ENCODE measurements at regions not wholly inside any gene's neighbourhood (a gene's known extent, or its start where the extent isn't known, plus 50 kb on each side); places are given as distances from the start of the nearest gene placed in this dataset.

DNA sequence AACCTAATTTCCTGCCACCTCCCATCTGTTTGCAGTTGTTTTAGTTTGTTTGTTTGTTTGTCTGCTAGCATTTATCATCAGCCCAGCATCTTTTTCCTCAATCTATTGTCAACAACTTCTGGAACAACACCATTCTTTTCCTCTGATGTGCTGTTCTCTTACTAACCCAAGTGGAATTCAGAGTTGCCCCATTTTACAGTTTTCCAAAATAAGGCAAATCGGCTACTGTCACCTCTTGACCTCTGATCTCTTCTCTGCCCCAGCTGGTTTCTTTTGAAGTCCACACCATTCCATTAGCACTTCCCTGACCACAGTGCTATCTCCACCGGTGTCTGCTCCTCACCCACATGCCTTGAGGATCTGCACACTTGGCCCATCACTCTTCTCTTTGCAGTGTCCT, 102.4 kb downstream of the EFNB2 start:
- no peak for TF ChIP-seq CTCF (tag by site-specific recombination; IDR thresholded peaks at IDR 0.05)
- TF ChIP-seq, protein P1, sequence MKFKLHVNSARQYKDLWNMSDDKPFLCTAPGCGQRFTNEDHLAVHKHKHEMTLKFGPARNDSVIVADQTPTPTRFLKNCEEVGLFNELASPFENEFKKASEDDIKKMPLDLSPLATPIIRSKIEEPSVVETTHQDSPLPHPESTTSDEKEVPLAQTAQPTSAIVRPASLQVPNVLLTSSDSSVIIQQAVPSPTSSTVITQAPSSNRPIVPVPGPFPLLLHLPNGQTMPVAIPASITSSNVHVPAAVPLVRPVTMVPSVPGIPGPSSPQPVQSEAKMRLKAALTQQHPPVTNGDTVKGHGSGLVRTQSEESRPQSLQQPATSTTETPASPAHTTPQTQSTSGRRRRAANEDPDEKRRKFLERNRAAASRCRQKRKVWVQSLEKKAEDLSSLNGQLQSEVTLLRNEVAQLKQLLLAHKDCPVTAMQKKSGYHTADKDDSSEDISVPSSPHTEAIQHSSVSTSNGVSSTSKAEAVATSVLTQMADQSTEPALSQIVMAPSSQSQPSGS (tag by site-specific recombination; IDR thresholded peaks at IDR 0.05; ENCODE audit: low read depth): no peak
- TF ChIP-seq ZNF677 (tag by site-specific recombination; IDR thresholded peaks at IDR 0.05): no peak
- TF ChIP-seq ZNF398 (tag by site-specific recombination; IDR thresholded peaks at IDR 0.05): no peak
- no peak for TF ChIP-seq ZNF341 (tag by site-specific recombination; IDR thresholded peaks at IDR 0.05; ENCODE audit: low read depth)
- TF ChIP-seq, protein P2, sequence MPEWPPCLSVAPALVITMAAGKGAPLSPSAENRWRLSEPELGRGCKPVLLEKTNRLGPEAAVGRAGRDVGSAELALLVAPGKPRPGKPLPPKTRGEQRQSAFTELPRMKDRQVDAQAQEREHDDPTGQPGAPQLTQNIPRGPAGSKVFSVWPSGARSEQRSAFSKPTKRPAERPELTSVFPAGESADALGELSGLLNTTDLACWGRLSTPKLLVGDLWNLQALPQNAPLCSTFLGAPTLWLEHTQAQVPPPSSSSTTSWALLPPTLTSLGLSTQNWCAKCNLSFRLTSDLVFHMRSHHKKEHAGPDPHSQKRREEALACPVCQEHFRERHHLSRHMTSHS (tag by site-specific recombination; IDR thresholded peaks at IDR 0.05): no peak
- TF ChIP-seq KLF17 (tag by site-specific recombination; IDR thresholded peaks at IDR 0.05): no peak
- no peak for TF ChIP-seq ZNF24 (tag by site-specific recombination; IDR thresholded peaks at IDR 0.05)
- TF ChIP-seq BCL11A (tag by site-specific recombination; IDR thresholded peaks at IDR 0.05; ENCODE audit: low read depth): no peak
- no peak for TF ChIP-seq ZNF302 (tag by site-specific recombination; IDR thresholded peaks at IDR 0.05; ENCODE audit: low read depth)
- no peak for TF ChIP-seq ZNF174 (tag by site-specific recombination; IDR thresholded peaks at IDR 0.05)
